ENCODE measurements at regions not wholly inside any gene's neighbourhood (a gene's known extent, or its start where the extent isn't known, plus 50 kb on each side); places are given as distances from the start of the nearest gene placed in this dataset.

DNA sequence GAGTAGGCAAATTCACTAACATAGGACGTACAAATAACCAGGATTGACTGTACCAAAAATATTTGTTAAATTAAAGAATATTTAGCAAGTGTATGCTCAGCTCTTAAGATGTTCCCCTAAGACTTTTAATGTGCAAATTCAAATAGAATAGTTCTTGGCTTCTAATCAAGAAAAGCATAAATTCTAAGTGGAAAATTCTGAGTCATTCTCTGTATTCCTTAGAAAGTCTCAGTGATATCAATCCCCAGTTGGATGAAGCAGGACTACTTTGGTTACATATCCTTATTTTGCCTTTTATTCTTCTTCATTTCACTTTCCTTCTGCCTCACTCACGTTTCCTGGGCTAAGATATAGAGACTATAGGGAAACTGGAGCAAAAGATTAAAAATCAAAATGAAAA lies 130.2 kb downstream of the IFI44 start:
- no peaks in the 10 kb centered on the region for H3K27me3 ChIP-seq (ENCODE audit: control insufficient read depth, insufficient read depth, low read length)
- ChIA-PET POLR2A (no interaction called here), CTCF (no interaction called here)
- no peak for DNase-seq (ENCODE audit: low read depth)
- no peak overlapping the region for H3K4me3 ChIP-seq (ENCODE audit: low read depth, low read length)
- TF ChIP-seq, protein P1, sequence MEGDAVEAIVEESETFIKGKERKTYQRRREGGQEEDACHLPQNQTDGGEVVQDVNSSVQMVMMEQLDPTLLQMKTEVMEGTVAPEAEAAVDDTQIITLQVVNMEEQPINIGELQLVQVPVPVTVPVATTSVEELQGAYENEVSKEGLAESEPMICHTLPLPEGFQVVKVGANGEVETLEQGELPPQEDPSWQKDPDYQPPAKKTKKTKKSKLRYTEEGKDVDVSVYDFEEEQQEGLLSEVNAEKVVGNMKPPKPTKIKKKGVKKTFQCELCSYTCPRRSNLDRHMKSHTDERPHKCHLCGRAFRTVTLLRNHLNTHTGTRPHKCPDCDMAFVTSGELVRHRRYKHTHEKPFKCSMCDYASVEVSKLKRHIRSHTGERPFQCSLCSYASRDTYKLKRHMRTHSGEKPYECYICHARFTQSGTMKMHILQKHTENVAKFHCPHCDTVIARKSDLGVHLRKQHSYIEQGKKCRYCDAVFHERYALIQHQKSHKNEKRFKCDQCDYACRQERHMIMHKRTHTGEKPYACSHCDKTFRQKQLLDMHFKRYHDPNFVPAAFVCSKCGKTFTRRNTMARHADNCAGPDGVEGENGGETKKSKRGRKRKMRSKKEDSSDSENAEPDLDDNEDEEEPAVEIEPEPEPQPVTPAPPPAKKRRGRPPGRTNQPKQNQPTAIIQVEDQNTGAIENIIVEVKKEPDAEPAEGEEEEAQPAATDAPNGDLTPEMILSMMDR (IDR thresholded peaks at IDR 0.05; ENCODE audit: insufficient read depth, low read depth, low read length): no peak
- H3K36me3 ChIP-seq (ENCODE audit: control insufficient read depth, insufficient read depth, low read length): no peaks in the 10 kb centered on the region

DNA sequence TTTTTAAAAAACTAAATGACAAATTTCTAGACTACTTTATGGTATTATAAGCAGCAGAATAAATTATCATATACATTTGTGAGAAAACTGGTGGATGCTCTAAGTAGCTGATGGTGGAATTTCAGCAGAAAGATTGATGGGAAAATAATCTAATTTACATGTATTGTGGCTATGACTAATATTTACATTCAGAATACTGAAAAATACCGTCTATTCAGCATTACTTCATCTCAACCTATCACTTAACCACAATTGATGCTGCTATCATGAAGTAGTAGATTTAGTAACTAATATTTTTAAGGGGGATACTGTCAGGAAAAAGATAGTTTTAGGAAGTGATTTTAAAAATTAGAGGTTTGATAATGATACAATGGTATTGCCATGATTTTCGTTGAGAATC lies 137.9 kb downstream of the IFI44 start:
- DNase-seq (ENCODE audit: low read depth): no peak
- CTCF ChIA-PET: no interaction called here
- H3K4me3 ChIP-seq (ENCODE audit: low read depth, low read length): no peak overlapping the region
- no peaks in the 10 kb centered on the region for H3K36me3 ChIP-seq (ENCODE audit: control insufficient read depth, insufficient read depth, low read length)
- TF ChIP-seq, protein P1 (IDR thresholded peaks at IDR 0.05; ENCODE audit: insufficient read depth, low read depth, low read length): no peak
- no peaks in the 10 kb centered on the region for H3K27me3 ChIP-seq (ENCODE audit: control insufficient read depth, insufficient read depth, low read length)
- POLR2A ChIA-PET: no interaction called here

DNA sequence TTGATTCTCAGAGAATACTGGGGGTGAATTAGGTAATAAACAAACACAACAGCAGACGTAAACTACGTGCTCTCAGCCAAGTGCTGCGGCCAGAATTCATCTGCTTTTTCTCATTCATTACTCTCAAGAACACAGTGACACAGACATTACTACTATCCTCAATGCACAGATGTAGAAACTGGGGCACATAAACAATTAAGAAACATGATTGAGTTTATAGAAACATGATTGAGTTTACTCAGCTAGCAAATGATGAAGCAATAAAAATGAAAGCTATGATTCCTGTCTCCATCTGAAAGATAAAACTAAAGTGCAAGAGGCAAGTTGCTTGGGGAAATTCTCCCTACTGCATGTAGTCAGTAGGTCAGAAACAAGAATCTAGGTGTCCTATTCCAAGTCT lies 140.5 kb downstream of the IFI44 start:
- ChIA-PET POLR2A (no interaction called here), CTCF (no interaction called here)
- TF ChIP-seq, protein P1 (IDR thresholded peaks at IDR 0.05; ENCODE audit: insufficient read depth, low read depth, low read length): no peak
- H3K4me3 ChIP-seq (ENCODE audit: low read depth, low read length): no peak overlapping the region
- H3K27me3 ChIP-seq (ENCODE audit: control insufficient read depth, insufficient read depth, low read length): no peaks in the 10 kb centered on the region
- DNase-seq (ENCODE audit: low read depth): no peak
- H3K36me3 ChIP-seq (ENCODE audit: control insufficient read depth, insufficient read depth, low read length): no peaks in the 10 kb centered on the region

DNA sequence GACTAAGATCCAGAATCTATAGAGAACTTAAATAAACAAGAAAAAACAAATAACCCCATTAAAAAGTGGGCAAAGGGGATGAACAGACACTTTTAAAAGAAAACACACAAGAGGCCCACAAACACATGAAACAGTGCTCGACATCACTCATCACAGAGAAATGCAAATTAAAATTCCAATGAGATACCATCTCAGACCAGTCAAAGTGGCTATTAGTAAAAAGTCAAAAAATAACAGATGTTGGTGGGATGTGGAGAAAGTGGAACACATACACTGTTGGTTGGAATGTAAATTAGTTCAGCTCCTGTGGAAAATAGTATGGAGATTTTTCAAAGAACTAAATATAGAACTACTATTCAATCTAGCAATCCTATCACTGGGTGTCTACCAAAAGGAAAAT lies 143.1 kb downstream of the IFI44 start:
- Histone ChIP-seq H3K4me3 (ENCODE audit: low read depth, low read length) (no peak overlapping the region), H3K36me3 (ENCODE audit: control insufficient read depth, insufficient read depth, low read length) (no peaks in the 10 kb centered on the region), H3K27me3 (ENCODE audit: control insufficient read depth, insufficient read depth, low read length) (no peaks in the 10 kb centered on the region)
- peak; percentile 35 for DNase-seq (ENCODE audit: low read depth)
- ChIA-PET POLR2A (interaction anchor here (0.7 kb wide), 1 partner anchor 132 kb away, joined by 3 read pairs; no protein-coding TSS in a partner anchor), CTCF (interaction anchor here (1.0 kb wide), 1 partner anchor 19 kb away, joined by 3 read pairs; no protein-coding TSS in a partner anchor)
- TF ChIP-seq, protein P1 (IDR thresholded peaks at IDR 0.05; ENCODE audit: insufficient read depth, low read depth, low read length): no peak

DNA sequence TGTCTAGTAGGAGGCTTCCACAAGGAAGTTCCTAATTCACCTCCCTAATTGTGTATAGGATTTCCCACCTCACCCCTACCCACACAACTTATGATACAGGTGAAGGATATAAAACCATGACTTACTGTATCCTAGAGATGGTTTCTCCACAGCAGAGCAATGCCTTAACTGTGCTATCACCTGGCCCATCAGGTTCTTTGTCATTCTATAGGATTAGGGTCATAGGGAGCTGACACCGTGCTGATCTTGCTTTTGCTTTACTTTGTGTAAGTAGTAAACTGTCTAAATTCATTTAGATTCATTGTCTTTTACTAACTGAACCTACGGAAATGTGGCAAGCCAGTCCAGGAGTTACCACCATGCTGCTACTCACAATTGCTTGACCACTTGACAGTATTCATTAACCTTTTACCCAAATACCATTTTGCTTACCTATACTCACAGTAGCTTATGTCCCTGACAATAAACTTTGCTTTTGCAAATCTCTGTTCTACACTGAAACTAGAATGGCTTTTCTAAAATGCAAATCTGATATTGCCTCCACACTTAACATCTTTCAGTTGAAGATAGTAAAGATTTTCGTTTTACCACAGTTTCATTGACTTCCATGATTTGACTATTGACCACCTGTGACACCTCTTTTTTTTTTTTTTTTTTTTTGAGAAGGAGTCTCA lies 147.6 kb downstream of the IFI44 start:
- TF ChIP-seq, protein P1 (IDR thresholded peaks at IDR 0.05; ENCODE audit: insufficient read depth, low read depth, low read length): no peak
- ChIA-PET CTCF (interaction anchor here (0.6 to 1.7 kb wide), 2 partner anchors 43 to 722 kb away, joined by 3 to 5 read pairs; no protein-coding TSS in a partner anchor), POLR2A (no interaction called here)
- Histone ChIP-seq H3K4me3 (ENCODE audit: low read depth, low read length) (no peak overlapping the region), H3K36me3 (ENCODE audit: control insufficient read depth, insufficient read depth, low read length) (no peaks in the 10 kb centered on the region), H3K27me3 (ENCODE audit: control insufficient read depth, insufficient read depth, low read length) (no peaks in the 10 kb centered on the region)
- DNase-seq (ENCODE audit: low read depth): no peak

Data from BJ (cell line).